ENCODE measurements at regions not wholly inside any gene's neighbourhood (a gene's known extent, or its start where the extent isn't known, plus 50 kb on each side); places are given as distances from the start of the nearest gene placed in this dataset.

GRCh38 chr14:97866664-97867063, 1069.5 kb downstream of the VRK1 start:
- no peak for DNase-seq (ENCODE audit: low read depth)

- no peak for DNase-seq (ENCODE audit: low read depth)
Observed at GRCh38 chr14:97873291-97873690, 1076.1 kb downstream of the VRK1 start.

GRCh38 chr14:97874394-97874793, 1077.2 kb downstream of the VRK1 start:
- no peak for DNase-seq (ENCODE audit: low read depth)

GRCh38 chr14:97878206-97878605, 1081.0 kb downstream of the VRK1 start:
- no peak for DNase-seq (ENCODE audit: low read depth)

- DNase-seq (ENCODE audit: low read depth) = no peak
Observed at GRCh38 chr14:97878727-97879126, 1081.5 kb downstream of the VRK1 start.

GRCh38 chr14:97887690-97888089, 1090.5 kb downstream of the VRK1 start:
- no peak for DNase-seq (ENCODE audit: low read depth)

GRCh38 chr14:97888331-97888730, 1091.1 kb downstream of the VRK1 start:
- DNase-seq (ENCODE audit: low read depth) = no peak

- DNase-seq (ENCODE audit: low read depth) = no peak
Observed at GRCh38 chr14:97891515-97891914, 1094.3 kb downstream of the VRK1 start.

GRCh38 chr14:97894552-97894951, 1097.4 kb downstream of the VRK1 start:
- no peak for DNase-seq (ENCODE audit: low read depth)

GRCh38 chr14:97900196-97900854, 1103.1 kb downstream of the VRK1 start:
- no peak for DNase-seq (ENCODE audit: low read depth)

- no peak for DNase-seq (ENCODE audit: low read depth)
Observed at GRCh38 chr14:97902630-97903029, 1105.4 kb downstream of the VRK1 start.

- no peak for DNase-seq (ENCODE audit: low read depth)
Observed at GRCh38 chr14:97903821-97904220, 1106.6 kb downstream of the VRK1 start.

- DNase-seq (ENCODE audit: low read depth) = no peak
Observed at GRCh38 chr14:97912217-97912616, 1115.0 kb downstream of the VRK1 start.

GRCh38 chr14:97916100-97916499, 1118.9 kb downstream of the VRK1 start:
- DNase-seq (ENCODE audit: low read depth) = no peak

- DNase-seq (ENCODE audit: low read depth) = no peak
Observed at GRCh38 chr14:97916669-97917568, 1119.7 kb downstream of the VRK1 start.

GRCh38 chr14:97920201-97920600, 1123.0 kb downstream of the VRK1 start:
- DNase-seq (ENCODE audit: low read depth) = no peak

- no peak for DNase-seq (ENCODE audit: low read depth)
Observed at GRCh38 chr14:97921296-97921695, 1124.1 kb downstream of the VRK1 start.

- DNase-seq (ENCODE audit: low read depth) = no peak
Observed at GRCh38 chr14:97924922-97925613, 1127.9 kb downstream of the VRK1 start.

- DNase-seq (ENCODE audit: low read depth) = no peak
Observed at GRCh38 chr14:97930166-97930565, 1133.0 kb downstream of the VRK1 start.

GRCh38 chr14:97931273-97931672, 1134.1 kb downstream of the VRK1 start:
- no peak for DNase-seq (ENCODE audit: low read depth)

- DNase-seq (ENCODE audit: low read depth) = no peak
Observed at GRCh38 chr14:97942921-97943320, 1145.7 kb downstream of the VRK1 start.

GRCh38 chr14:97943619-97944018, 1146.4 kb downstream of the VRK1 start:
- no peak for DNase-seq (ENCODE audit: low read depth)

- DNase-seq (ENCODE audit: low read depth) = no peak
Observed at GRCh38 chr14:97944380-97944779, 1147.2 kb downstream of the VRK1 start.

Data from non-pigmented ciliary epithelial cell (primary cell).